ENCODE measurements at regions not wholly inside any gene's neighbourhood (a gene's known extent, or its start where the extent isn't known, plus 50 kb on each side); places are given as distances from the start of the nearest gene placed in this dataset.
"Not testable (repeated sequence)": the region's sequence is repeated elsewhere in the genome, so short reads cannot be mapped to it uniquely, and the experiment has no call there.

- DNase-seq (ENCODE audit: low spot score): no peak
Observed at GRCh38 chr6:81126150-81126549, 626.3 kb downstream of the TENT5A start.

GRCh38 chr6:81120280-81120679 lies 632.2 kb downstream of the TENT5A start:
- DNase-seq (ENCODE audit: low spot score): no peak

DNA sequence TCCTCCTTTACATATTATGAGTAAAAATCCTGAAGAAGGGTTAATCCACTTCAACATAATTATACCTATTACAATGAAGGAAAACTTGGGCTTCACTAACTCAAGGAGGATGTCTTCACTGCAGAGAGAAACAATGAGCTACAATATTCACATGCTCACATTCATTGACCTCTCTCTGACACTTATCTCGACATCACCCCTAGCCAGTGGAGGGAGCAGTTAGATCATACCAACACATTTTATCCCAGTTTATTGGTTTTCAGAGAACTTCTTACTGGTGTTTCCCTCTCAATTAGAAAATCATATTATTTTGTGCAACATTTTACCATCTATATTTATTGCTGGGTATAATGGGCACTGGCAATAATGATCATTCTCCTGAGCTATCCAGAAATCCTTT lies 646.5 kb downstream of the TENT5A start:
- DNase-seq (ENCODE audit: low spot score): no peak

DNA sequence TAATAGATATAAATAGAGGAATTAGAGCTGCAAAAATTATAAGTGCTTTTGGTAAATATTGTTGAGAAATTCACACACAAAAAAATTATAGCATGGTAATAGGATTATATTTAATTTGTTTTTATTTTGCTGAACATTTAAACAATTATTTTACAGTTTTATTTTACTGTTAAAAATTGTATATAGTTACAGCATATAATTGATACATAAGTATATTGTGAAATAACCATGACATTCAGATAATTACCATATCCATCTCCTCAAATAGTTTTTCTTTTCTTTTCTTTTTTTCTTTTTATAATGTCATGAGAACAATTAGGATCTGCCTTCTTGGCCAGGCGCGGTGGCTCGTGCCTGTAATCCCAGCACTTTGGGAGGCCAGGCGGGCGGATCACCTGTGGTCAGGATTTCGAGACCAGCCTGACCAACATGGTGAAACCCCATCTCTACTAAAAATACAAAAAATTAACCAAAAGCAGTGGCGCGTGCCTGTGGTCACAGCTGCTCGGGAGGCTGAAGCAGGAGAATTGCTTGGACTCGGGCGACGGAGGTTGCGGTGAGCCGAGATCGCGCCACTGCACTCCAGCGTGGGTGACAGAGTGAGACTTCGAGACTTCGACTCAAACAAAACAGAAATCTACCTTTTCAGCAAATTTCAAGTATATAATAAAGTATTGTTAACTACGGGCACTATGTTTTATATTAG lies 654.2 kb downstream of the TENT5A start:
- no peak for DNase-seq (ENCODE audit: low spot score)

DNA sequence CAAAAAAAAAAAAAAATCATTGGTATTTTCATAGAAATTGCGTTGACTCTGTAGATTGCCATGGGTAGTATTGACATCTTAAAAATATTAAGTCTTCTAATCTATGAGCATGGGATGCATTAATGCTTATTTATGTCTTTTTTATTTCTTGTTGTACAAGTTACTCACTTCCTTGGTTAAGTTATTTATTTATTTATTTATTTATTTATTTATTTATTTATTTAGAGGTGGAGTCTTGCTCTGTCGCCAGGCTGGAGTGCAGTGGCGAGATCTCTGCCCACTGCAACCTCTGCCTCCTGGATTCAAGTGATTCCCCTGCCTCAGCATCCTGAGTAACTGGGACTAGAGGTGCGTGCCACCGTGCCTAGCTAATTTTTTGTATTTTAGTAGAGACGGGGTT lies 656.0 kb downstream of the TENT5A start:
- DNase-seq (ENCODE audit: low spot score): not testable (repeated sequence)

- no peak for DNase-seq (ENCODE audit: low spot score)
Observed at GRCh38 chr6:81093051-81093450, 659.4 kb downstream of the TENT5A start.

DNA sequence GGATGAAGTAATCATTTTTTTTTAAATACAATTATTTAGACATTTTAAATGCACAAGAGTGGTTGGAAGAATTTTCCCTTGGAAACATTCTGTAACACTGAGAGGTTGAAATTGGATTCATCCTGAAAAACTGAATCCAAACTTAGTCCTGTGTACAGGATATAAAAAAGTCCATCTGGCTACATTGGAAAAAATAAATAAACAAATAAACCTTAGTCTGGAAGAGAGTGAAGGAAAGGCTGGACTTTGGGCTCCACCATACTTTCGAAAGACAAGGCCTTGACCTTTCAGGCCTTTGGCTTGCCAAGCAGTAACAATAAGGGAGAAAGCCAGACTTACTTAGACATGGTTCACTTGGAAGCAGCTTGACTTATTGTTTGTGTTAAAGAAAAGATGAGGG lies 664.3 kb downstream of the TENT5A start:
- DNase-seq (ENCODE audit: low spot score): no peak

DNA sequence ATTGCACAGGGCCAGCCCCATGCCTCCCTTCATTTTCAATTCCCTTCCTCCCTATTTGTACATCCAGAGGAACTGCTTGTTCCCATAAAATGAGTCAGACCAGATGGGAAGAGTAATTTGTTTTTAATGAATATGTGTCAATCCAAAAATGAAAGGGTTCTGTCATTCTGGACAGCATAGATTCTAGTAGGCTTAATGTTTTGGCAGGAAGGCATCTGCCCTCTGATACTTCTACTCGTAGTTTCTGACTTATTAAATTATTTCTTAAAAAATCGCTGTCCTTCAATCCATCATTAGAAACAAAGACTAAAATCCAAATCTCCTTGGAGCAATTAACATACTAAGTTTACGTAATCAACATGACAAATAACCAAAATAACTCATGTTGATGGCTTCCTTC lies 665.5 kb downstream of the TENT5A start:
- DNase-seq (ENCODE audit: low spot score): no peak

GRCh38 chr6:81085431-81085790 lies 667.1 kb downstream of the TENT5A start:
- no peak for DNase-seq (ENCODE audit: low spot score)

GRCh38 chr6:81084776-81085430 lies 667.6 kb downstream of the TENT5A start:
- DNase-seq (ENCODE audit: low spot score): no peak

GRCh38 chr6:81075974-81076373 lies 676.5 kb downstream of the TENT5A start:
- DNase-seq (ENCODE audit: low spot score): no peak

DNA sequence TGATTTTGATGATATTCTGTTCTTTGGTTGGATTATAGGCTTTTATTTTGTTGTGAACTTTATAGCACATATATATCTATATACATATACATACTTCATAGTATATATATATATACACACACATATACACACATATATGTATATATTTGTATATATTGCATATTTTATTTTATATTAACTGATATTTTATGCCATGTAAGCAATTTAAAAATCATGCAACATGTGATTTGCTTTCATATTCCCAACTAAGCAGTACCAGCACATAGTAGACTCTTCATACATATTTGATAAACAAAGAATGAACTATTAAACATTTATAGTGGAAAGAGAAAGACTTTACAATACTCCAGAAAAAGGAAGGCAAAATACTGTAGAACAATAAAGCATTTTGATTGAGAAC lies 679.2 kb downstream of the TENT5A start:
- DNase-seq (ENCODE audit: low spot score): no peak

DNA sequence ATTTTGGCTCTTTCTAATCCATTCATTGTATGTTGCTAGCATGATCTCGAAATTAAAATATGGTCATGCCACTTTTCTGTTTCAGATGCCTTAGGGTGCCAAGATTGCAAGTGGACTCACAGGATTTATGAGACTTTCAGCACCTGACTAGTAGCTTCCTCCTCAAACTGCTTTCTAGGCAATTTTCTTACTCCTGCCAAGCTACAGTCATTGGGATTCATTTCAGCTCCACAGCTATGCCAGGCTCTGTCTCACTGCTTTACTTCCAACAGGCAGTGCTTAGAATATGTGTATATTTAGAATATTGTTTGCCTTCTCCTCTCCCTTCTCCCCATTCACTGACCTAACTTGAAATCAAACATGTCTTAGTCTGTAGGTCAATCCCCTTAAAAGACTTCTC lies 681.4 kb downstream of the TENT5A start:
- DNase-seq (ENCODE audit: low spot score): no peak

DNA sequence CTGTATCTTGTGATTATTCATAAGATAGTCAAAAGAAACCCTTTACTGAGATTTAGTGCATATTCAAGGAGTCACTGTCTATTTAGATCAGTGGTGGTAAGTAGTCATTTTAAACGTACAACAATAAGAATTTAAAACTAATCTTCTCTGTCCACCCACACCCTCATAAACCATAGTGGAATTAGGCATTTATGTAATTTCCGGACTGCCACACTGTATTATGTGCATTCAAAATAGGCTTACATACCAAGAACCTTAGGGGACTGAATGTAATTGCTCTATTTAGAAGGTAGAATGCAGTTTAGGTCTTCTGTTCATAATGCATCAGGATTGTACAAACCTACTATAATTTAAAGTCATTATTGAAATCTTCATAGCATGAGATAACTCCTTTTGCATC lies 685.4 kb downstream of the TENT5A start:
- DNase-seq (ENCODE audit: low spot score): no peak

- no peak for DNase-seq (ENCODE audit: low spot score)
Observed at GRCh38 chr6:81063891-81064290, 688.6 kb downstream of the TENT5A start.

DNA sequence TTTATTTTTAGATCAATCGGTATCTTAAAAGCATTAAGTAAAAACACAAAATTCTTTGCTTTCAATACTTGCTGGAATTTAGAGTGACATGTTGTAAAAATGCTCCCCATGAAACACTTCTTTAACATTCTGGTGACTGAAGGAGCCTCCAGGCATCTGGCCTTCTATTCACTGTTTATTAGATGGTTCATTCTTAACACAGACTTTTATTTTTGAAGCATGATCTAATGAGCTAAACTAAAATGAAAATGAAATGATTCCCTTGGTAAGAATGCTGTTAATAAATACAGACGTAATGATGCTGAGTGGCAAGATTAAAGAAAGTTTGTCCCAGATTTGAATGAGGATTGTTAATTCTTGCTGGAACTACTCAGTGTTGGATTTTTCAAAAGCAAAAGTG lies 698.4 kb downstream of the TENT5A start:
- DNase-seq (ENCODE audit: low spot score): no peak

DNA sequence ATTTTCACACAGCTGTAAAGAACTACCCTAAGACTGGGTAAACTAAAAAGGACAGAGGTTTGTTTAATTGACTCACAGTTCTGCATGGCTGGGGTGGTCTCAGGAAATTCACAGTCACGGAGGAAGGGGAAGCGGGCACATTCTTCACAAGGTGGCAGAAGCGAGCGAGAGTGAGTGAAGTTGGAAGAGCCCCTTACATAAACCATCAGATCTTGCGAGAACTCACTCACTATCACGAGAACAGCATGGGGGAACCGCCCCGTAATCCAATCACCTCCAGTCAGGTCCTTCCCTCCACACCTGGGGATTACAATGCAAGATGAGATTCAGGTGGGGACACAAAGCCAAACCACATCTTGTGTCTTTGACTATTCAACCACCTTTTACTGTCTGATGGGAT lies 700.5 kb downstream of the TENT5A start:
- no peak for DNase-seq (ENCODE audit: low spot score)

DNA sequence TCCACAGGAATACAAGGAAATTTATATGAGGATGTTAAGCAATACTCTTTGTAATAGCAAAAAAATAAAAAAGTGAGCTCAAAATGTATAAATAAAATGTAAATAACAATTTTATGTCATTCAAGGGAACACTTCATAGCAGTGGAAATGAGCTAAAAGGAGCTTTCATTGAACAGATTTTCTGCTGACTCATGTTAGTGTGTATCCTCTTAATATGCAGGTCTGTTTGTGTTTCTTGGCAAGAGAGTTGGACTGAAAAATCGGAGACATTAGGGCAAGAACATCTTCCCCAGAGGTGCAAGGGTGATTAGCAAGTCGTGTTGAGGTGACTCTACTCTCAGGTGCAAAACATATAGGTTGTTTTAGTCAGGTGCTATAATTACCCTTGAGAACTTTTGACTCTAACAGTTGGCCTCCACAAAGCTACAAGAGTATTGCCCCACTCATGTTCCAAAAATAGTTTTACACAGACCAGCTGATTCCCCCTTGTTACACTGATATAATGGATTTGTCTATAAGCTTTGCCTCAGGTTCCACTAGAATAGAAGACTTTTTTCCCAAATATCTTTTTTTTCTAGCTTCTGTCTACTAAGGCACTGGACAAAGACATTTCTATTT lies 702.9 kb downstream of the TENT5A start:
- no peak for DNase-seq (ENCODE audit: low spot score)

DNA sequence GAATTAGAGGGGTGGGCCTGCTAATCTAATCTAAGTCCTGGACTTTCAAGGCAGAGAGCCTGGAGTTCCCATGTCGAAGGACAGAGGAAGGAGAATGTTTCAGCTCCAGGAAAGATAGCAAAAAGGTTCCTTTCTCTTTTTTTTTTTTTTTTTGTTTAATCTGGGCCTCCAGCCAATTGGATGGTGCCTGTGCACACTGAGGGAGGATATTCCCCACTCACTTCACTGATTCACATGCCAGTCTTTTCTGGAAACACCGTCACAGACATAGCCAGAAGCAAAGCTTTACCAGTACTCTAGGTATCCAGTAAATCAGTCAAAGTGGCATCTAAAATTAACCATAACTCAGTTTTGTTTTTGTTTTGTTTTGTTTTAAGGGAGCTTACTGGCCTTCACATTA lies 721.1 kb downstream of the TENT5A start:
- no peak for DNase-seq (ENCODE audit: low spot score)

DNA sequence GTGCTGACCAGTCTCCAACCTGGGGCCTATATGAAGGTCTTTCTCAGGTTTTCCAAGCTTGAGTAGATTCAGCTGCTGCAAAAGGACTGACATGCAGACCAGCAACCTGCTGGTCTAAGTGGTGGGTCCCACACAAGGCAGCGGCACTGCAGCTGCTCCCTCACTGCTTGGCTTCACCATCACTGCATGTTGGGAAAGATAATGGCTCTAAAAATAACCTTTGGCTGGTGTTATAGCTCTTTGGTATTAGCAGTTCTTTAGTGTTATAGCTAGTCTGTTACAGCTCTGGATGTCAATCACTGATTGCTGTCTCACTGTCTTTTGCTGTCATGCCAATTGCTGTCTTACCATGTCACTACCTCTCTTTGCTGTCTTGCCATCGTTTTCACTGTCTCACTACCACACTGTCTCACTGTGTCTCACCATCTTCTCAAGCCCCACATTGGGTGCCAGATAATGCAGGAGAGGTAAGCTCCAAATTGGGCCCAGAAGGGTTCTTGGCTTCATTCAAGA lies 726.4 kb downstream of the TENT5A start:
- DNase-seq (ENCODE audit: low spot score): no peak

DNA sequence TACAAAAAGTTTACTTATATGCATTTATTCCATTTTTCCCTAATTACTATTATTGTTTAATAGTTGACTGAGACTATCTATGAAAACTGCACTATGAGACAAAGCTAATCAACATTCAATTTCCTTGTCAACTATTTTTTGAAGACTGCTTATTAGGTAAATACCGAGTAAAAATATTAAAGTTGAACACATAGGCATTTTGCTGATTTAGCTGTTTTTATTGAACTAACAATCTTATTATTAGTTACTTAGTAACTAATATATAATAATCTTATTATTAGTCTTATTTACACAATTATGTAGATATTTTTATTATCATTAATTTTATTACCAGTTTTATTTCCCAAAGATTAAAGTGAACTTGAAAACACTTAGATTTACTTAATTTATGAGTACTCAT lies 728.8 kb downstream of the TENT5A start:
- no peak for DNase-seq (ENCODE audit: low spot score)

- DNase-seq (ENCODE audit: low spot score): no peak
Observed at GRCh38 chr6:81023007-81023582, 729.4 kb downstream of the TENT5A start.

GRCh38 chr6:81017586-81017985 lies 734.9 kb downstream of the TENT5A start:
- DNase-seq (ENCODE audit: low spot score): not testable (repeated sequence)

Measured in SW480 (cell line).